AG09309 (cell line): ENCODE measurements at regions not wholly inside any gene's neighbourhood (a gene's known extent, or its start where the extent isn't known, plus 50 kb on each side); places are given as distances from the start of the nearest gene placed in this dataset.

ENCODE experiments used
- DNase-seq: peaks from one replicate; pipeline ENCODE4 v3.0.0-alpha.2; 2010; ENCODE audit warnings: low read depth
- H3K4me3 ChIP-seq: 2 replicates; pipeline ENCODE4 v1.5.1; 2011; ENCODE audit warnings: mild to moderate bottlenecking, low read depth, low read length, moderate library complexity; ENCODE audit not compliant: control insufficient read depth
- CTCF ChIP-seq: IDR thresholded peaks from 2 replicates; pipeline ENCODE4 v1.5.1; 2011; ENCODE audit warnings: mild to moderate bottlenecking, low read depth, low read length, inconsistent platforms; ENCODE audit not compliant: insufficient read depth, control insufficient read depth; ENCODE audit errors: missing control alignments

DNA sequence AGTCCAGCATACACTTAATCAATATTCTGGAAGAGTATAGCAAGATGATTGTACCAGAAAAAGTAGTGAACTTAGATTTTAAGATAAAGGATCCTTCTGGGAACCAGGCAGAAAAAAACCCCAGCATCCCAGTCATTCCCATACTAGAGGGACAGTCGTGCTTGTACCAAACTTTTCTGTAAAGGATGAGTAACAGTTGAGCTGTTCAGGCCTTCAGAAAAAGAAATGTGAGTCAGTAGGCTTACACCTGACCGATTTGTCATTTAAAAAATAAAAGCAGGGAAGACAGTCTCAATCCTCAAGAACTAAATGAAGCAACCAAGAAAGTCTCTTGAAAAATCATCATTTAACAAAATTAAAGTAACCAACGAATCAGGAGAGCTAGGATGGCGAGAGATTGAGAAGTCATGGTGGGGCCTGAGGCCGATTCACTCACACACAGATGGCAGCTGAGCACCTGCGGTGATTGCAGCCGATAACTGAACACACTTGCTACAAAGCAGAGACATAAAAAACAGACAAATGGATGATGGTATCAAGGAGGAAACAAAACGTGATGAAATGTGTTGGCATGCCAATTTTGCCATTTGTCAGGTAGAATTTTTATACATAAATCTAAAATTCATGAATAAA lies 170.0 kb upstream of the ALKAL2 start:
- DNase-seq: no peak
- no peak overlapping the region for H3K4me3 ChIP-seq
- no peak for TF ChIP-seq CTCF

GRCh38 chr2:457262-457661 lies 169.4 kb upstream of the ALKAL2 start:
- DNase-seq: no peak
- no peak for TF ChIP-seq CTCF
- H3K4me3 ChIP-seq: no peak overlapping the region

GRCh38 chr2:455913-456312 lies 168.0 kb upstream of the ALKAL2 start:
- no peak for DNase-seq
- H3K4me3 ChIP-seq: no peak overlapping the region

DNA sequence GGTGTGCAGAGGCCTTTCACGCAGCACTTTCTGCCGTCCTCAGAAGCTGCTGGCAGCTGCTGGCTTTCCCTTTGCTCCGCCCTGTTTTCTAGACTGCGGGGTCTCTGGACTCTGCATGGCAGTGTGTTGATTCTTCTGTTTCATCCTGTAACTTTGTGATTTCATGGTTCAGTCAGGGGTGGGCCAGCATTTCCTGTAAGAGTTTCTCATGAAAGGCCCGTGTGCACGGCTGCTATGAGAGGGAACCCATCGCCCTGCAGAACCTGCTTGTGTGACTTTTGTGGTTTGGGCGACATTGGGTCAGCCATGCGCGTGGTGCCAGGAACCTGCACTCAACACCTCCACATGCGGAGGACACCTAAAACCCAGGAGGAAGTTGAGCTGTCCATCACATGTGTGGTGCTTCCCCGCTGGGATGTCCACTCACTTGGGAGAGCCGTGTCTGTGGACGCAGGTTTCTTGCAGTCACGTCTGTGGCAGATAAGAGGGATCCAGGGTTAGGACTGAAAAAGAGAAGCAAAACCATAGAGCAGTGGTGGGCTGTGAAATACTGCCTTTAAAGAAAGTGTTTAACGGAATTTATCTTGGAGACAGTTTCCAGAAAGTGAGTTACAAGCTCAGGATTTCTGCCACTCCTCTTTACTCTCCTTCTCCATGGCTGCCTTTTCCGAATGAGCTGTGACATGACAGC lies 167.3 kb upstream of the ALKAL2 start:
- TF ChIP-seq CTCF: no peak
- DNase-seq: no peak
- no peak overlapping the region for H3K4me3 ChIP-seq

More at GRCh38 chr2:455913-456312, 168.0 kb upstream of the ALKAL2 start:
- TF ChIP-seq CTCF: no peak

- TF ChIP-seq CTCF: no peak
- no peak overlapping the region for H3K4me3 ChIP-seq
- DNase-seq: no peak
Observed at GRCh38 chr2:453132-453531, 165.2 kb upstream of the ALKAL2 start.

- no peak overlapping the region for H3K4me3 ChIP-seq
- no peak for DNase-seq
- no peak for TF ChIP-seq CTCF
Observed at GRCh38 chr2:451495-451894, 163.6 kb upstream of the ALKAL2 start.
